ENCODE measurements at regions not wholly inside any gene's neighbourhood (a gene's known extent, or its start where the extent isn't known, plus 50 kb on each side); places are given as distances from the start of the nearest gene placed in this dataset.

DNA sequence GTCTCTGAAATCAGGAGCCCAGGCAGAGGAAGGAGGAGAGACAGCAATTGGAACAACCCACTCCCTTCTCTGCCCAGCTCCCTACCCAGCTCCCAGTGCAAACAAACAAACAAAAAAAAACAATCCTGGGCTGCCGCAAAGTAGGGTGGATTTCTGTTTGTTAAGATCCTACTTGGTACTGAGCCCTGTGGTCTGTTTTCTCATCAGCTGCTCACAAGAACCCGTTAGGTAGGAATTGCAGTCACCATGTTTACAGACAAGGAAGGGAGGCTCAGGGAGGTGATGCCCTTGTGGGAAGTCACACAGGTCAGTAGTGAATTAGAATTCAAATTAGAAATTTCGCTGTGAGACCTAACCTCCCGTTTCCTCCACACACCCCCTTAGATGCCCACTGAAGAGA, 128.8 kb upstream of the RAD23B start:
- ATAC-seq (replicated peaks in 6 of 8), result no peak
- Histone ChIP-seq H3K4me1 (replicated peaks in 1 of 2) (no peaks in the 10 kb centered on the region), H3K4me3 (no peak overlapping the region), H3K27ac (no peak overlapping the region)
- in situ Hi-C loops (cut with MboI; ENCODE audit: low pct_unique_long_range_greater_than_20kb in 2 of 9, low sequenced_read_pairs in 9 of 9, unreplicated experiment in 9 of 9), result no loop called here
- WGBS, 10 experiments, result 25 to 100% (median 82%) methylated on average over 1 to 4 of the region's 4 CpGs; no CpG with 5 or more reads in 1 of the 10 experiments

DNA sequence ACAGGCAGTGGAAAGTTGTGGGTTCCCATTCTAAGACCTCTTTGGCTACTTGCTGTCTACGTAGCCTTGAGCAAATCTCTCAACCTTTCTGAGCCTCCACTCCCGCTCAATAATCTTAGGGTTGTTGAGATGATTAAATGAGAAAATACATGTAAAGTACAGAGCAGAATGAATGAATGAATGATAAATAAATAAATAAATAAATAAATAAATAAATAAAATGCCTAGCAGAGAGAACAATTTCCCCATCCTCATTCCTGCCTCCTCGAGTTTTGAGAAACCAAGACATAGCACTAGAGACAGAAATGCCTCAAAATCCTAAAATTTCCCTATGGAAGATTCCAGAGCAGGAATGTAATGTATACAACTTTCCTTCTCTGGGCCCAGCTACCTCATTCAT, 128.3 kb upstream of the RAD23B start:
- 60 to 100% (median 87%) methylated on average over 1 to 3 of the region's 3 CpGs; no CpG with 5 or more reads in 1 of the 10 experiments for WGBS, 10 experiments
- in situ Hi-C loops (cut with MboI; ENCODE audit: low pct_unique_long_range_greater_than_20kb in 2 of 9, low sequenced_read_pairs in 9 of 9, unreplicated experiment in 9 of 9), result no loop called here
- Histone ChIP-seq H3K4me3 (no peak overlapping the region), H3K27ac (no peak overlapping the region), H3K4me1 (replicated peaks in 1 of 2) (no peaks in the 10 kb centered on the region)
- no peak for ATAC-seq (replicated peaks in 6 of 8)

DNA sequence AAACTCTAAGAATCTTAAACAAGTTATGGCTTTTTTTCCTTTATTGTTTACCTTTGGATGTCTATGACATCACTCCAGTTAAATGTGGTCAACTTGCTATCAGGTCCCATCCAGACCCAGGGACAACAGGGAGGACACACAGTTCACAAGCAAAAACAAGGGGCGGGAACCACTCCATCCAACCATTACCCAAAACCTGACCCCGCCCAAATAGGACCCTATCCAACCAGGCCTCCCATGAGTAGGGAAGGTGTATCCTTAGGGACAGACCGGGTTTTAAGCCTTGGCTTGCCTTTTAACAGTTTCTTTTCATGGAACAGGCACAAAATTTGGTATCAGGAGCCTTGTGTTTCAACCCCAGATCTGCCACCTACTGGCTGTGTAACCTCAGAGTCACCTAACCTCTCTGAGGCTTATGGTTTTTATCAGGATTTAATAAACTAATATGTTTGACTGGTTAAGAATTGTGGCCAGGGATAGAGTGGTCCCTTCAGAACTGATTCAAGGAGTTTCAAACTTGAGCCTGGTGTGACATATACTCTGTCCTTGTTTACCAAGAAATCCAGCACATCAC, 127.7 kb upstream of the RAD23B start:
- Histone ChIP-seq H3K27ac (no peak overlapping the region), H3K4me3 (no peak overlapping the region), H3K4me1 (replicated peaks in 1 of 2) (no peaks in the 10 kb centered on the region)
- in situ Hi-C loops (cut with MboI; ENCODE audit: low pct_unique_long_range_greater_than_20kb in 2 of 9, low sequenced_read_pairs in 9 of 9, unreplicated experiment in 9 of 9), result no loop called here
- WGBS, 10 experiments, result 42 to 71% (median 50%) methylated on average over 1 to 2 of the region's 3 CpGs; no CpG with 5 or more reads in 3 of the 10 experiments
- ATAC-seq (replicated peaks in 6 of 8), result no peak

DNA sequence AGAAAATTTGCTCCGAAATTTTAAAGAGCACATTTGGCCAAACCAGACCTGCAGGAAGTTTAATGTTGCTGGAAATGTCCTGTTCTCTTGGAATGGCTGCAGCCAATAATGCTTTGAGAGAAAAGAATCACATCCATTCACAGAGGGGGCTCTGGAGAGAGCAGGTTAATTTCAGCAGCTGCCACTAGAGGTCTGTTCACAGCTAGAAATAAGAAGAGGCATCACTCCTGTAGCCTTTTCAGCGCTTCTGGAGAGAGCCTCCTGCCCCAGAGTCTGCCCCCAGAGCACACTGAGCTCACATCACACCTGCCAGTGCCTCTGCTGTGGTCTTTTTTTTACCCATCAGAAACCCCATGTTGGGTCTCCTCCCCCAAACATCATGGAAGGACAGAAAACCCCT, 124.8 kb upstream of the RAD23B start:
- H3K4me1 ChIP-seq (replicated peaks in 1 of 2), result no peaks in the 10 kb centered on the region
- 0 to 80% (median 21%) methylated on average over 1 to 2 of the region's 2 CpGs; no CpG with 5 or more reads in 3 of the 10 experiments for WGBS, 10 experiments
- no peak overlapping the region for H3K4me3 ChIP-seq
- in situ Hi-C loops (cut with MboI; ENCODE audit: low pct_unique_long_range_greater_than_20kb in 2 of 9, low sequenced_read_pairs in 9 of 9, unreplicated experiment in 9 of 9), result no loop called here
- ATAC-seq (replicated peaks in 6 of 8), result peak in 7 of 8 experiments; percentile 63 to 97 (median 87)
- H3K27ac ChIP-seq, result no peak overlapping the region

DNA sequence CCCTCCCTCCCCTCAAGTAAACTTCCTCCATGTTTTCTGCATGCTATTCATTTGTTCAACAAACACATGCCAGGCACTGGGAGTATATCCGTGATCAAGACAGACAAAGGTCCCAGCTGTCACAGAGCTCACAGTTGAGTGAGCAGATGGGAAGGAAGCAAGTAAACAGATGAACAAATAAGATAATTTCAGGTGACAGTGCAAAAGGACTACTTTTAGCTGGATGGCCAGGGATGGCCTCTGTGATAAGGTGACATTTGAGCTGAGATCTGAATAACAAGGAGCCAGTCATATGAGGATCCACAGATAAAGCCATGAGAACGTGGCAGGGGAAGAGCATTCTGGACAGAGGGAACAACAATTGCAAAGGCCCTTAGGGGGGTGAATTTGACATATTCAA, 121.7 kb upstream of the RAD23B start:
- ATAC-seq (replicated peaks in 6 of 8), result no peak
- H3K4me1 ChIP-seq (replicated peaks in 1 of 2), result no peaks in the 10 kb centered on the region
- no peak overlapping the region for H3K4me3 ChIP-seq
- H3K27ac ChIP-seq, result no peak overlapping the region
- in situ Hi-C loops (cut with MboI; ENCODE audit: low pct_unique_long_range_greater_than_20kb in 2 of 9, low sequenced_read_pairs in 9 of 9, unreplicated experiment in 9 of 9), result no loop called here
- 43 to 100% (median 78%) methylated on average over 1 to 2 of the region's 2 CpGs; no CpG with 5 or more reads in 4 of the 10 experiments for WGBS, 10 experiments

DNA sequence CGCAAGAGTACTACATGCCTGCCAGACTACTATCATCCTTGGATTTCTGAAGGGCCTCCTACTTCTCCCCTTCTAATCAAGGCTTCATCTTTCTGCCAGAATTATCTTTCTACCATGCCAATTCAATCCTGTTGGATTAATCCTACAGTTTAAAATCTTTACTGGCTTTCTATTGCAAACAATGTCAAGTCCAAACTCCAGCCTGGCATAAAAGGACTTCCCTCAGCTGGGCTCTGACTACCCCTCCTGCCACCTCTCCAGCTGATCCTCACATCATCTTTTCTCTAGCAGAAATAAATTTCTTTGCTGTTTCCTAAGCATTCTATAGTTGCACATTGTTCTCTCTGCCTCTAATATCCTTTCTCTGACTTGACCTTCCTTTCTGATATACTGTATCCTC, 119.7 kb upstream of the RAD23B start:
- Histone ChIP-seq H3K27ac (no peak overlapping the region), H3K4me3 (no peak overlapping the region), H3K4me1 (replicated peaks in 1 of 2) (no peaks in the 10 kb centered on the region)
- in situ Hi-C loops (cut with MboI; ENCODE audit: low pct_unique_long_range_greater_than_20kb in 2 of 9, low sequenced_read_pairs in 9 of 9, unreplicated experiment in 9 of 9), result no loop called here
- WGBS, 10 experiments, result 20 to 100% (median 100%) methylated on average over 1 of the region's 1 CpG; no CpG with 5 or more reads in 4 of the 10 experiments
- no peak for ATAC-seq (replicated peaks in 6 of 8)

DNA sequence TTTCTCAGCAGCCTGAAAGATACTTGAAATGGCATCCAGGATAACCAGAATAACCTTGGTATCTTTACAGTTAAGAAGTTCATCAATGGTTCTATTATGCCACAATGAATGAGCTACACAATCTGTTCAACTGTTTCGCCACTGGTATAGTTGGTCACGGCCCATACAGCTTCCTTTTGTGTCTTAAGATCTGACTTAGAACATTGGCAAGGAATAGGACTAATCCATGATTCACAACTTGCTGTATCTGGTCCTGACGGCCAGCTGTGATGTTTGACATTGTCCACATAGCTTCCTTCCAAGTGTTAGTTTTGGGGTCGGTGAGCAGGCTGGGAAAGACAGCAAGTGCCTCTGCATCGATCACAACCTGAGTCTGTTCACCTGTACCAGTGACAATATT, 113.3 kb upstream of the RAD23B start:
- Histone ChIP-seq H3K4me1 (replicated peaks in 1 of 2) (peaks cover 4 to 7% of the 10 kb centered on the region in 2 donors), H3K27ac (no peak overlapping the region), H3K4me3 (no peak overlapping the region)
- WGBS, 10 experiments, result 37 to 97% (median 86%) methylated on average over 2 to 5 of the region's 5 CpGs; no CpG with 5 or more reads in 3 of the 10 experiments
- no peak for ATAC-seq (replicated peaks in 6 of 8)
- in situ Hi-C loops (cut with MboI; ENCODE audit: low pct_unique_long_range_greater_than_20kb in 2 of 9, low sequenced_read_pairs in 9 of 9, unreplicated experiment in 9 of 9), result no loop called here

DNA sequence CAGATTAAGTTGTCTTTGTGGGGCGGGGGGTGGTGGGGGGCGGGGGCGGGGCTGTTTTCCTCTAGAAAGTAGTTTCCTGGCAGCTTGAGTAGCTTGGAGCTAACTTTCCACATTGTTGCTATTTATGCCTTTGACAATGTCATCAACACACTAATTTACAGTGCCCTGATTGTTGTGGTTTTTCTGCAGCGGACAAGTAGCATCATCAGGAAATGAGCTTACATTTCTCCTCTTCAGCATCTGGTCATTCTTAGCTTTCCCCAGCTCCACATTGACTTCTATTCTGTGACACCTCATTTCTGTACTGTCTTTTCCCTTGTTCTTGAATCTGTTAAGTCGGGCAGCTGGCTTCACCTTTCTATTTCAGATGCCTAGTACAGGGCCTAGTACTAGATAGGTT, 112.3 kb upstream of the RAD23B start:
- Histone ChIP-seq H3K4me3 (no peak overlapping the region), H3K27ac (no peak overlapping the region), H3K4me1 (replicated peaks in 1 of 2) (peaks cover 14 to 17% of the 10 kb centered on the region in 2 donors)
- in situ Hi-C loops (cut with MboI; ENCODE audit: low pct_unique_long_range_greater_than_20kb in 2 of 9, low sequenced_read_pairs in 9 of 9, unreplicated experiment in 9 of 9), result no loop called here
- WGBS, 10 experiments, result 13 to 86% (median 79%) methylated on average over 1 to 3 of the region's 5 CpGs; no CpG with 5 or more reads in 4 of the 10 experiments
- ATAC-seq (replicated peaks in 6 of 8), result no peak

DNA sequence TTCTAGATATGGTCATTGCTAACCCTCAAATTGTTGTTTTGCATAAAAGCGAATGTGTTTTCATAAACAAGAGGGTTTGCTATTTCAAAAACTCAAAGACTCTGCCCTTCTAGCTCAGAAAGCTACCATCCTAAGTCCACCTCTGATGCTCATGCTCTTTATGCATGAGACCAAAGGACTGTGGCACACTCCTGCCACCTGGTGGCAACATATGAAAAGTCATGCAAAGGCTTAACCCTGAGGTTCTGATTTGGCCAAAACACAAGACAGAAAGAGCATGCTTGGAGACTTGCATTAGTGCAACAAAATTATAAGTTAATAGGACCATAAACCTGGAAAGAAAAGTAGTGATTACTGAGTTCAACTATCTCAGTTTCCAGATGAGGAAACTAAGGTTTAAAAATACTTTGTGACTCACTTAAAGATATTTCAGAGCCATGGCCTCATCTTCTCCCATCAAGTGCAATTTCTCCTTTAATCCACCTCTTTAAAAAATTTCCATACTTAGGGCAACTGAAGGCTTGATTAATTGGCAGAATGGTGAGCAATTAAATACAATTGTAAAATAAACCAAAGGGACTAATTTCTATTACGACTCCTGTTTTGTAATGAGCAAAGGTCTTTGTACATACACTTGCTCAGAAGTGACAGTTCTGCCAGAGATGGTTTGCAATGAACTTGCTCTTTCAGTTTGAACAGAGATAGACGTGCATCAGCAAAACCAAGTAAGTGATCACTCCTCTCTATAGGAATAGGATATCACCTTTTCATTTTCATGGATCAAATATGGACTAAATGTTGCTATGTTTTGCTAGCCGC, 110.7 kb upstream of the RAD23B start:
- Histone ChIP-seq H3K4me1 (replicated peaks in 1 of 2) (peaks cover 27 to 30% of the 10 kb centered on the region in 2 donors), H3K27ac (no peak overlapping the region), H3K4me3 (no peak overlapping the region)
- WGBS, 10 experiments, result 0 to 81% (median 31%) methylated on average over 1 to 4 of the region's 4 CpGs; no CpG with 5 or more reads in 2 of the 10 experiments
- in situ Hi-C loops (cut with MboI; ENCODE audit: low pct_unique_long_range_greater_than_20kb in 2 of 9, low sequenced_read_pairs in 9 of 9, unreplicated experiment in 9 of 9), result no loop called here
- peak in 6 of 8 experiments; percentile 17 to 97 (median 66) for ATAC-seq (replicated peaks in 6 of 8)

DNA sequence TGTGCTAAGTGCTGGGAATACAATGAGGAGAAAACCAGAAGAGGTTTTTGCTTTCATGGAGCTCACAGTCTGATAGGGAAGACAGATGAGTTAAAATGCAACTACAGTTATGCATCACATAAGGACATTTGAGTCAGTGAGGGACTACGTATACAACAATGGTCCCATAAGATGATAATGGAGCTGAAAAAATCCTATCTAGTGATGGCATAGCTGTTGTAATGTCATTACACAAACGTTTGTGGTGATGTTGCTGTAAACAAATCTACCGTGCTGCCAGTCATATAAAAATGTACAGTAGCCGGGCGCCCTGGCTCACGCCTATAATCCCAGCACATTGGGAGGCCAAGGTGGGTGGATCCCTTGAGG, 110.1 kb upstream of the RAD23B start:
- in situ Hi-C loops (cut with MboI; ENCODE audit: low pct_unique_long_range_greater_than_20kb in 2 of 9, low sequenced_read_pairs in 9 of 9, unreplicated experiment in 9 of 9), result no loop called here

DNA sequence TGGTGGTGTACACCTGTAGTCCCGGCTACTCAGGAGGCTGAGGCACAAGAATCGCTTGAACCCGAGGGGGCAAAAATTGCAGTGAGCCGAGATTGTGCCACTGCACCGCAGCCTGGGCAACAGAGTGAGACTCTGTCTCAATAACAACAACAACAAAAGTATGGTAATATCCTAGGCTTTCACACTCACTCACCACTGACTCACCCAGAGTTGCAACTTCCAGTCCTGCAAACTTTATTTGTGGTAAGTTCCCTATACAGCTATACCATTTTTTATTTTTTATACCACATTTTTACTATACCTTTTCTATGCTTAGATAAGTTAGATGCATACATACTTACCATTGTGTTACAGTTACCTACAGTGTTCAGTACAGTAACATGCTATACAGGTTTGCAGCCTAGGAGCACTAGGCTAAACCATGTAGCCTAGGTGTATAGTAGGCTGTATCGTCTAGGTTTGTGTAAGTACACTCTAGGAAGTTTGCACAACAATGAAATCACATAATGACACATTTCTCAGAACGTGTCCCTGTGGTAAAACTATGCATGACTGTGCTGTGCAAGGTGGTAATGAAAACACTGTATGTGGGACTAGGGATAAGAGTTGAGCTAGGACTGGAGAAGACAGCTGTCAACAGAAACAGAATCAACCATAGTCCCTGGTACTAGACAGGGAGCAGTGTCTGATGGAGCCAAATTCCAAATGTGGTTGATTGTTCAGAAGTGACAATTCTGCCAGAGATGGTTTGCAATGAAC, 109.5 kb upstream of the RAD23B start:
- H3K4me3 ChIP-seq, result no peak overlapping the region
- peaks cover 40 to 42% of the 10 kb centered on the region in 2 donors for H3K4me1 ChIP-seq (replicated peaks in 1 of 2)
- H3K27ac ChIP-seq, result no peak overlapping the region
- WGBS, 10 experiments, result 20 to 100% (median 80%) methylated on average over 1 to 7 of the region's 7 CpGs; no CpG with 5 or more reads in 2 of the 10 experiments
- in situ Hi-C loops (cut with MboI; ENCODE audit: low pct_unique_long_range_greater_than_20kb in 2 of 9, low sequenced_read_pairs in 9 of 9, unreplicated experiment in 9 of 9), result no loop called here
- ATAC-seq (replicated peaks in 6 of 8), result no peak

More for the DNA sequence above, 110.1 kb upstream of the RAD23B start:
- ATAC-seq (replicated peaks in 6 of 8), result no peak
- H3K27ac ChIP-seq, result no peak overlapping the region
- no peak overlapping the region for H3K4me3 ChIP-seq
- peaks cover 33 to 36% of the 10 kb centered on the region in 2 donors for H3K4me1 ChIP-seq (replicated peaks in 1 of 2)
- 61 to 100% (median 73%) methylated on average over 1 to 4 of the region's 6 CpGs; no CpG with 5 or more reads in 2 of the 10 experiments for WGBS, 10 experiments

DNA sequence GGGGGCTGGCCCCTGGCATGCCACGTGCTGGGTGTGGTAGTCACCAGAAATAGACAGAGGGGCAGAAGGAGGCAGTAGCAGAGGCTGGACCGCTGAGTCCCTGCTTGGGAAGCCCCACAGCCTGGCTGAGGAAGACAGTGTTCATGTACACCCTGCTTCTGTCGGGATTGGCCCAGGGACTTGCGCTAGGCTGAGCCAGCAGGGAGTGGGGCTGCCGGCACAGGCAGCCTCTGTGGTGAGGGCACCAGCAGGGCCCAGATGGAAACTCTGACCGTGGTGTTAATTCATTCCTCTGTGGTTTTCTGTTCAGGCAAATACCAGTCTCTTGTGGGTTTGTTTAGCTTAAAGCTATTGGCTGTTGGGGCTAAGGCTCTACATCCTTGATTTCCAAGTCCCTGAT, 108.6 kb upstream of the RAD23B start:
- peaks cover 48 to 49% of the 10 kb centered on the region in 2 donors for H3K4me1 ChIP-seq (replicated peaks in 1 of 2)
- WGBS, 10 experiments, result 40 to 96% (median 83%) methylated on average over 1 to 6 of the region's 6 CpGs; no CpG with 5 or more reads in 5 of the 10 experiments
- no peak overlapping the region for H3K4me3 ChIP-seq
- in situ Hi-C loops (cut with MboI; ENCODE audit: low pct_unique_long_range_greater_than_20kb in 2 of 9, low sequenced_read_pairs in 9 of 9, unreplicated experiment in 9 of 9), result no loop called here
- no peak for ATAC-seq (replicated peaks in 6 of 8)
- H3K27ac ChIP-seq, result no peak overlapping the region

DNA sequence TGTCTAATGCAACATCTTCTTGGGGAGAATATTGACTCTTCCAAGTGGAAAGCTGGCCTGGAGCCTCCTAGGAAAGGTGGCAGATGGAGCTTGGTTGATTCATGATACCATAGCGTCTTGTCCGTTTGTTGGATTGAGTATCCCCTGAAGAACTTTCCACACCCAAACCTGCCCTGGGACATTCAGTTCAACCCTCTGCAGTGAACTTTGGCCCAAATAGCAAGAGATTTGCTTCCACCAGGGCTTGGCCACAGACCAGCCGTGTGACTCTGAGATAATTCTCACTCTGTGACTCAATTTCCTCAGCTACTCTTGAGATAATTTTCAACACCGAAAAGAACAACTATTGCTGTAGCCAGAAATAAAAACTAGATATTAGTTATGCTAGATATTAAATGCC, 108.0 kb upstream of the RAD23B start:
- WGBS, 10 experiments, result 0 to 85% (median 44%) methylated on average over 1 to 4 of the region's 4 CpGs; no CpG with 5 or more reads in 3 of the 10 experiments
- ATAC-seq (replicated peaks in 6 of 8), result no peak
- H3K4me3 ChIP-seq, result no peak overlapping the region
- H3K4me1 ChIP-seq (replicated peaks in 1 of 2), result peaks cover 51 to 54% of the 10 kb centered on the region in 2 donors
- in situ Hi-C loops (cut with MboI; ENCODE audit: low pct_unique_long_range_greater_than_20kb in 2 of 9, low sequenced_read_pairs in 9 of 9, unreplicated experiment in 9 of 9), result loop anchor here in 1 of 9 experiments (25.0 kb wide), 1 partner anchor 112 kb away; the partner anchor contains the start of gene RAD23B
- peak overlapping the region in 1 of 2 donors; percentile 87 for H3K27ac ChIP-seq
